Large intestine (tissue), 3 donors: ENCODE measurements at regions not wholly inside any gene's neighbourhood (a gene's known extent, or its start where the extent isn't known, plus 50 kb on each side); places are given as distances from the start of the nearest gene placed in this dataset.

Experiments
- DNase-seq, 2 donors: peaks; one replicate each; pipeline versions ENCODE4 v3.0.0 to v3.0.0-alpha.2; 2013
- H3K27ac ChIP-seq: one replicate; pipeline ENCODE4 v1.5.1; 2013; ENCODE audit warnings: low read length
- H3K27me3 ChIP-seq: 2 replicates; pipeline ENCODE4 v1.6.1; 2013; ENCODE audit warnings: low read length; ENCODE audit not compliant: control insufficient read depth, insufficient read depth
- H3K36me3 ChIP-seq: 2 replicates; pipeline ENCODE4 v1.6.1; 2013; ENCODE audit warnings: low read length; ENCODE audit not compliant: control insufficient read depth, insufficient read depth
- H3K4me1 ChIP-seq: one replicate; pipeline ENCODE4 v1.6.1; 2013; ENCODE audit warnings: low read length; ENCODE audit not compliant: control insufficient read depth, insufficient read depth
- H3K4me3 ChIP-seq: one replicate; pipeline ENCODE4 v1.5.1; 2013; ENCODE audit warnings: low read length
- H3K9me3 ChIP-seq: one replicate; pipeline ENCODE4 v1.6.1; 2013; ENCODE audit warnings: mild to moderate bottlenecking, low read depth, low read length, moderate library complexity; ENCODE audit not compliant: control insufficient read depth
- WGBS: methylation state at CpG from one replicate; pipeline ENCODE4 v1.1.5; 2013; ENCODE audit warnings: low lambda C conversion rate; ENCODE audit not compliant: insufficient coverage; 5-methylcytosine and 5-hydroxymethylcytosine counted together

DNA sequence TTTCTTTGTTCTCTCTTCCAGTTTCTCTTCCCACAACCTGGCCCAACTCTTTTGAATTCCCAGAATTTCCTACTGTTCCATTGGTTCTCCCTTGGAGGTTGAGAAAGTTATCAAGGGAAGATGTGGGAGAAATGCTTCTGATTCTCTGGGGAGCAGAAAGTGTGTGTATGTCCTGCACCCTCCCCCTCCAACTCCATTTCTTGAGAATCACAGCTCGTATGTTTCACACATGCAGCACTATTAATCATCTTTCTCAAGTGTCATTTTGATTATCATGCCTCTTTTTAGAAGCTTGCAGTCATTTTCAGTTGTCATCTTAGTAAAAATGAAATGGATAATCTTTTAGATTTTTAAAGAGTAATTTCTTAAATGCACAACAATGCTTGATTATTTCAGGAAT is 296.8 kb upstream of the SLC39A10 start:
- Histone ChIP-seq H3K27ac (no peak overlapping the region), H3K9me3 (peaks cover 3% of the 10 kb centered on the region), H3K27me3 (no peaks in the 10 kb centered on the region), H3K4me1 (no peaks in the 10 kb centered on the region), H3K4me3 (no peak overlapping the region), H3K36me3 (no peaks in the 10 kb centered on the region)
- no peak for DNase-seq
- WGBS: no CpG with 5 or more reads among the region's 1 CpG

DNA sequence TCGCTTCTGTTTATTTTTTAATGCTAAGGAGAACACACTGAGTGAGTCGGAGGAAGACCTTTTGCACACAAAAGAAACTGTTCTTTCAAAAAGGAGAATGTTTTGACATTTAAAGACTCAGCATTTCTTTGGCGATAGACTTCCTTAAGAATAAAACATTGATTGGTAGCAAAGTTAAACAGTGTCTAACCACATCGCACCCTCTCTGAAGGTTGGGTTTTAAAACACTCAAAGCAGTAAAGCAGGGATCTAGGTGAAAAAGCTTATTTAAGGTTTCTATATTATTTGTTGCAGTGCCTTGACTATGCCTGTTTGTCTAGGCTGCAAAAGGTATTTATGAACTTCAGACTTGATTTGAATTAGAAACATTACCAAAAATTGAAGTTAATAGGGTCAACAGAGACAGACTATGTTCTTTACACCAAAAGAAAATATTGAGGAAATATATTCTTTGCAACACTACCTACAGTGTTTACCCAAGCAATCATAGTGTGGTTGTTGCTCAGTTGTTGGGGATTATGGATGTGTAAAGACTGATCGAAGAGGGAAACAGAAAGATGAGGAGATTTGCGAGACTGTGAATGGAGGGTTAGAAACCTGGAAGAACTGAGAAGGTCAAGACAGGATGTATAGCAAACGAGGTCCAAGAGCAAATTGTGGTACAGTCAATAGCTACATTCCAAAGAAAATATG is 297.8 kb upstream of the SLC39A10 start:
- Histone ChIP-seq H3K4me3 (no peak overlapping the region), H3K27ac (no peak overlapping the region), H3K36me3 (no peaks in the 10 kb centered on the region), H3K4me1 (no peaks in the 10 kb centered on the region), H3K9me3 (peaks cover 3% of the 10 kb centered on the region), H3K27me3 (no peaks in the 10 kb centered on the region)
- no peak for DNase-seq
- 71% methylated on average over 6 of the region's 7 CpGs for WGBS

GRCh38 chr2:195356920-195357440 is 300.0 kb upstream of the SLC39A10 start:
- no peak overlapping the region for H3K4me3 ChIP-seq
- 100% methylated on average over 1 of the region's 4 CpGs for WGBS
- no peaks in the 10 kb centered on the region for H3K4me1 ChIP-seq
- no peaks in the 10 kb centered on the region for H3K27me3 ChIP-seq
- peaks cover 3% of the 10 kb centered on the region for H3K9me3 ChIP-seq
- H3K27ac ChIP-seq: no peak overlapping the region
- no peaks in the 10 kb centered on the region for H3K36me3 ChIP-seq
- no peak for DNase-seq

- WGBS: no CpG with 5 or more reads among the region's 1 CpG
- no peak overlapping the region for H3K4me3 ChIP-seq
- DNase-seq: no peak
- H3K27me3 ChIP-seq: no peaks in the 10 kb centered on the region
- H3K27ac ChIP-seq: no peak overlapping the region
- no peaks in the 10 kb centered on the region for H3K36me3 ChIP-seq
- H3K9me3 ChIP-seq: peaks cover 3% of the 10 kb centered on the region
- H3K4me1 ChIP-seq: no peaks in the 10 kb centered on the region
These were observed 301.0 kb upstream of the SLC39A10 start for GRCh38 chr2:195356026-195356425.

DNA sequence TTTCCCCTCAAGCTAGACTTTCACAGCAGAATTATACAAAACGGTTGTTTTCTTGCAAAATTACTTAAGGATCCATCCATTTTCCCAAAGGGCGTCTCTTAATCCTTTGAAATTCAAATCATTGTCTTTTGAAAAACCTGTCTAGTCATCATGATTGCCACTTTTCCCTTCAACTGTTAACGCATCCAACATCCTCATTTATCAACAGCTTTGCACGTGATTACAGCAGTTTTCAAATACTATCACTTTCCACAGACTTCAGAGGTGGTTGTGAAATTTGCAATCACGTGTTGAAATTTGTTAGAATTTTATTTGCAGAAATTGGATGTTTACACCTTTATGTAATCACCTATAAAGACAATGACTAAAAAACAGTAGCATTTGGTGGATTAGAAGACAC is 304.4 kb upstream of the SLC39A10 start:
- H3K4me3 ChIP-seq: no peak overlapping the region
- 56% methylated on average over 5 of the region's 5 CpGs for WGBS
- H3K27ac ChIP-seq: no peak overlapping the region
- no peaks in the 10 kb centered on the region for H3K4me1 ChIP-seq
- no peaks in the 10 kb centered on the region for H3K27me3 ChIP-seq
- no peak for DNase-seq
- no peaks in the 10 kb centered on the region for H3K36me3 ChIP-seq
- peaks cover 3% of the 10 kb centered on the region for H3K9me3 ChIP-seq

GRCh38 chr2:195343942-195344530 is 313.0 kb upstream of the SLC39A10 start:
- no peak for DNase-seq
- no peak overlapping the region for H3K4me3 ChIP-seq
- H3K27ac ChIP-seq: no peak overlapping the region
- H3K27me3 ChIP-seq: no peaks in the 10 kb centered on the region
- H3K36me3 ChIP-seq: no peaks in the 10 kb centered on the region
- no peaks in the 10 kb centered on the region for H3K4me1 ChIP-seq
- H3K9me3 ChIP-seq: no peaks in the 10 kb centered on the region
- WGBS: no CpG with 5 or more reads among the region's 5 CpGs

DNA sequence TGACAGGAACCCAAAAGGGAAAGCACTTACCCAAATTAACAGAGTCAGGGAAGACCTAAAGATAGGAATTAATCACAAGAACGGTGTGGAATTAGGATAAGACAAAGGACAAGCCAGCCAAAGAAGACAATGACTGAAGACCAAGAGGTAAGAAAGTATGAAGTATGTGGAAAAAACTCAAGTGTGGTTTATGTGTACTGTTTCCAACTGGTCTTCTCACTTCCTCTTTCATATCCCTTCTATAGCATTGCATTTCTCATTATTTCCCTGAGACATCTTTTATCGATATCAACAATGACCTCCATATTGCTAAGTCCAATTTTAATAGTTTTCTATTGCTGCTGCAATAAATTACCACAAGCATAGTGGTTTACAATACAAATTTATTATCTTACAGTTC is 313.5 kb upstream of the SLC39A10 start:
- H3K27me3 ChIP-seq: no peaks in the 10 kb centered on the region
- no peak overlapping the region for H3K27ac ChIP-seq
- no peaks in the 10 kb centered on the region for H3K9me3 ChIP-seq
- no peaks in the 10 kb centered on the region for H3K36me3 ChIP-seq
- no peak for DNase-seq
- H3K4me3 ChIP-seq: no peak overlapping the region
- H3K4me1 ChIP-seq: no peaks in the 10 kb centered on the region
- 100% methylated on average over 1 of the region's 2 CpGs for WGBS

DNA sequence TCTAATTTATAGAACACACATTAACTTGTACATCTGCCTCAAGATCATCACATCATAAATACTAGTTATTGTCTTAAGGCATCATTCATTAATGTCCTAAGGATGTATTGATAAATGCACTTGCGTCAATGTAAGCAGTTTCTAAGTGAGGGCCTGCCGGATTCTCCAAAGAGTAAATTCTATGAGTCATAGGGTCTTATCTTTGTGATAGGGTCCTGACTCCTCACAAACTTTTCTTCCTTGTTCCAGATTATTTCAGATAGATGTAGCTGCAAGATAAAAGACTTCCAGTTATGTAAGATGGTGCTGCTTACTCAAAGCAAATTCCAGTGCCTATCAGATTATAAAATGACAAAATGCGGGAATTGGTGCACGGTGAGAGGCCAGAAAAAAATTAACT is 315.0 kb upstream of the SLC39A10 start:
- H3K4me3 ChIP-seq: no peak overlapping the region
- H3K27ac ChIP-seq: no peak overlapping the region
- H3K27me3 ChIP-seq: no peaks in the 10 kb centered on the region
- H3K4me1 ChIP-seq: no peaks in the 10 kb centered on the region
- H3K9me3 ChIP-seq: no peaks in the 10 kb centered on the region
- DNase-seq: no peak
- H3K36me3 ChIP-seq: no peaks in the 10 kb centered on the region
- 65% methylated on average over 2 of the region's 4 CpGs for WGBS

DNA sequence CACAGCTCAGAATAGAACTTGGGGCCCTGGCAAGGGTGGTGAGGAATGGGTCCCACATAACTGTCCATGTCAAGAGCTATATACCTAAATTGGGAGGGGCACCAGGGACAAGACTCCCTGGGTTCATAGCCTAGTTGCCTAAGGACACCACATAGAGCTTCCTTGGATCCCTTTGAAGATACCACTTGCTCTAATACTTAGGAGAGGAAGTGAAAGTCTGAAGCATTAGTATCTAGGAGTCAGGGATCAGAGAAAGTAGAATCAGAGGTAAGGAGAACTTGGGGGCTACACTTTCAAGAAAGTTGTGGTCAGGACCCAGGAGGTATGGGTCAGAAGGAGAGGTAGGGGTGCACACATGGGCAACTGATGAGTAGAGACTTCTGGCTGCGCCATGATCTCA is 318.2 kb upstream of the SLC39A10 start:
- H3K27me3 ChIP-seq: no peaks in the 10 kb centered on the region
- H3K27ac ChIP-seq: no peak overlapping the region
- WGBS: no CpG with 5 or more reads among the region's 1 CpG
- H3K4me3 ChIP-seq: no peak overlapping the region
- H3K36me3 ChIP-seq: no peaks in the 10 kb centered on the region
- H3K9me3 ChIP-seq: no peaks in the 10 kb centered on the region
- no peak for DNase-seq
- H3K4me1 ChIP-seq: no peaks in the 10 kb centered on the region

DNA sequence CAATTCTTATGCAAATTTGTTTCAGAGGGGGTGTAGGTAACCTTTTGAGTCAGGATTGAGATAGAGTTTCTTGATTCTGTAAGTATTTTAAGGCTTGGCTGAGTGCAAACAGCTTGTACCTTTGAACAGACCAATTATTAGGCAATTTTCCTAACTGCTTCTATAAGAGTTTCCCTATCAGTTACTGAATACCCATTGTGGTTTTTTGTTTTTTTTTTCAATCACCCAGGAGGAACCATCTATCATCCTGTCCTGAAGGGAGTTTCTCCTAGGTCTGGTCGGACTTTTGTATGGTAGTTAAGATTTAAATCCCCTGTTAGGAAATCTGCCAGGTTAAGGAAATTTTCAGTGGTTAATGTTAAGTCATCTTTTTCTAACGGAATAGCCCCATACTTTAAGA is 319.4 kb upstream of the SLC39A10 start:
- no peak for DNase-seq
- Histone ChIP-seq H3K27ac (no peak overlapping the region), H3K27me3 (no peaks in the 10 kb centered on the region), H3K4me1 (peaks cover under 1% of the 10 kb centered on the region), H3K4me3 (no peak overlapping the region), H3K9me3 (no peaks in the 10 kb centered on the region), H3K36me3 (no peaks in the 10 kb centered on the region)
- WGBS: no CpG with 5 or more reads among the region's 2 CpGs

DNA sequence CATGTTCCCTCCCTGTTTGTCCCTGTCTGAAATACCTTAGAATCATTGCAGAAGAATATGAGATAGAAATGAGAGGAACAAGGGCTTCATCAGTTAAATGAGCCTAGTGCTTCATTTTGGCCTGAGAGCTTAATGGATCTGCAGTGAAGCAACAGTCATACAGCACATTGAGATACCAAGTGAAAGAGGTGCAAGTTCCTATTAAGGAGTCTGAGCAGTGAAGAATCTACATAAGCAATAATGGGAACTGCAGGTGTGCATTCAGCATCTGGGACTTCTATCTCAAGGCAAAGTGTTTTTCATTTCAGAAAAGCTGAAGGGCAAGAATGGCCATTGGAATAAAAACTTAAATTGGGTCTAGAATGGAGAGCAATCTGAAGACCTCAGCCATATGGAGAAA is 323.2 kb upstream of the SLC39A10 start:
- H3K27me3 ChIP-seq: no peaks in the 10 kb centered on the region
- no peak for DNase-seq
- H3K27ac ChIP-seq: no peak overlapping the region
- H3K36me3 ChIP-seq: no peaks in the 10 kb centered on the region
- no peaks in the 10 kb centered on the region for H3K9me3 ChIP-seq
- H3K4me1 ChIP-seq: peaks cover 14% of the 10 kb centered on the region
- H3K4me3 ChIP-seq: no peak overlapping the region
